ENCODE measurements at regions not wholly inside any gene's neighbourhood (a gene's known extent, or its start where the extent isn't known, plus 50 kb on each side); places are given as distances from the start of the nearest gene placed in this dataset.
"Not testable (repeated sequence)": the region's sequence is repeated elsewhere in the genome, so short reads cannot be mapped to it uniquely, and the experiment has no call there.

GRCh38 chr18:72995558-72995957 is 127.8 kb upstream of the NETO1 start:
- no peak overlapping the region for H3K4ac ChIP-seq (ENCODE audit: low read depth, low read length)
- no CpG with 5 or more reads among the region's 6 CpGs for WGBS (ENCODE audit: extremely low coverage, insufficient coverage, insufficient read length)
- H2BK120ac ChIP-seq (ENCODE audit: insufficient read depth, low read length, poor library complexity) = no peak overlapping the region
- H2AK5ac ChIP-seq (ENCODE audit: low read length) = no peak overlapping the region
- no peaks in the 10 kb centered on the region for H3K79me1 ChIP-seq (ENCODE audit: low read length)
- no peaks in the 10 kb centered on the region for H3K27me3 ChIP-seq (ENCODE audit: insufficient read depth, low read length)
- H2BK12ac ChIP-seq (ENCODE audit: low read length) = no peak overlapping the region
- no peak overlapping the region for H2BK5ac ChIP-seq (ENCODE audit: low read depth, low read length, poor library complexity)
- no peak overlapping the region for H3K9ac ChIP-seq (ENCODE audit: low read length)
- H3K14ac ChIP-seq (ENCODE audit: low read length) = no peak overlapping the region
- no peak overlapping the region for H4K91ac ChIP-seq (ENCODE audit: low read depth, low read length)
- H3K79me2 ChIP-seq (ENCODE audit: control insufficient read depth, insufficient read depth, low read length, poor library complexity) = no peaks in the 10 kb centered on the region
- H3K23ac ChIP-seq (ENCODE audit: low read length) = no peak overlapping the region
- no peak overlapping the region for H2AFZ ChIP-seq (ENCODE audit: insufficient read depth, low read length, poor library complexity)
- no peaks in the 10 kb centered on the region for H3K4me1 ChIP-seq (ENCODE audit: control insufficient read depth in 1 of 2, insufficient read depth in 2 of 2, low read length in 2 of 2)
- no peaks in the 10 kb centered on the region for H3K9me3 ChIP-seq (ENCODE audit: insufficient read depth, low read depth, low read length)
- H3K4me2 ChIP-seq (ENCODE audit: low read length) = no peak overlapping the region
- no peak for DNase-seq
- no peak overlapping the region for H3K18ac ChIP-seq (ENCODE audit: low read length)
- H3K4me3 ChIP-seq (ENCODE audit: low read depth, low read length) = no peak overlapping the region
- no peaks in the 10 kb centered on the region for H3K36me3 ChIP-seq (ENCODE audit: control insufficient read depth in 1 of 2, insufficient read depth in 2 of 2, low read length in 2 of 2)
- no peak overlapping the region for H4K8ac ChIP-seq (ENCODE audit: low read depth, low read length)
- no peak overlapping the region for H3K27ac ChIP-seq (ENCODE audit: low read depth, low read length)
- no peak overlapping the region for H4K12ac ChIP-seq (ENCODE audit: low read depth, low read length)

- WGBS (ENCODE audit: extremely low coverage, insufficient coverage, insufficient read length) = no CpG with 5 or more reads among the region's 3 CpGs
These were observed 125.5 kb upstream of the NETO1 start for GRCh38 chr18:72993250-72993649.

GRCh38 chr18:72991379-72991778 is 123.6 kb upstream of the NETO1 start:
- Histone ChIP-seq H2BK120ac (ENCODE audit: insufficient read depth, low read length, poor library complexity) (no peak overlapping the region), H3K36me3 (ENCODE audit: control insufficient read depth in 1 of 2, insufficient read depth in 2 of 2, low read length in 2 of 2) (no peaks in the 10 kb centered on the region), H3K9me3 (ENCODE audit: insufficient read depth, low read depth, low read length) (no peaks in the 10 kb centered on the region)

More at GRCh38 chr18:72993250-72993649, 125.5 kb upstream of the NETO1 start:
- Histone ChIP-seq H3K4me1 (ENCODE audit: control insufficient read depth in 1 of 2, insufficient read depth in 2 of 2, low read length in 2 of 2) (no peaks in the 10 kb centered on the region), H2BK5ac (ENCODE audit: low read depth, low read length, poor library complexity) (no peak overlapping the region), H3K27me3 (ENCODE audit: insufficient read depth, low read length) (no peaks in the 10 kb centered on the region), H3K36me3 (ENCODE audit: control insufficient read depth in 1 of 2, insufficient read depth in 2 of 2, low read length in 2 of 2) (no peaks in the 10 kb centered on the region), H2AK5ac (ENCODE audit: low read length) (no peak overlapping the region), H3K27ac (ENCODE audit: low read depth, low read length) (no peak overlapping the region), H2AFZ (ENCODE audit: insufficient read depth, low read length, poor library complexity) (no peak overlapping the region), H3K18ac (ENCODE audit: low read length) (no peak overlapping the region), H3K14ac (ENCODE audit: low read length) (no peak overlapping the region), H3K4me2 (ENCODE audit: low read length) (no peak overlapping the region), H2BK12ac (ENCODE audit: low read length) (no peak overlapping the region), H3K4me3 (ENCODE audit: low read depth, low read length) (no peak overlapping the region), H4K8ac (ENCODE audit: low read depth, low read length) (no peak overlapping the region), H3K79me1 (ENCODE audit: low read length) (no peaks in the 10 kb centered on the region), H3K79me2 (ENCODE audit: control insufficient read depth, insufficient read depth, low read length, poor library complexity) (no peaks in the 10 kb centered on the region), H3K9me3 (ENCODE audit: insufficient read depth, low read depth, low read length) (no peaks in the 10 kb centered on the region), H3K23ac (ENCODE audit: low read length) (no peak overlapping the region), H4K91ac (ENCODE audit: low read depth, low read length) (no peak overlapping the region), H3K4ac (ENCODE audit: low read depth, low read length) (no peak overlapping the region), H3K9ac (ENCODE audit: low read length) (no peak overlapping the region), H2BK120ac (ENCODE audit: insufficient read depth, low read length, poor library complexity) (no peak overlapping the region), H4K12ac (ENCODE audit: low read depth, low read length) (no peak overlapping the region)
- DNase-seq = no peak

GRCh38 chr18:72987570-72987969 is 119.8 kb upstream of the NETO1 start:
- H4K12ac ChIP-seq (ENCODE audit: low read depth, low read length); H2BK5ac ChIP-seq (ENCODE audit: low read depth, low read length, poor library complexity); DNase-seq; H3K9ac ChIP-seq (ENCODE audit: low read length); H3K27me3 ChIP-seq (ENCODE audit: insufficient read depth, low read length); H2BK120ac ChIP-seq (ENCODE audit: insufficient read depth, low read length, poor library complexity); H3K79me2 ChIP-seq (ENCODE audit: control insufficient read depth, insufficient read depth, low read length, poor library complexity); H4K91ac ChIP-seq (ENCODE audit: low read depth, low read length); H3K9me3 ChIP-seq (ENCODE audit: insufficient read depth, low read depth, low read length); H3K79me1 ChIP-seq (ENCODE audit: low read length); H3K4me2 ChIP-seq (ENCODE audit: low read length); H2AFZ ChIP-seq (ENCODE audit: insufficient read depth, low read length, poor library complexity); H3K4me3 ChIP-seq (ENCODE audit: low read depth, low read length); H4K8ac ChIP-seq (ENCODE audit: low read depth, low read length); H2BK12ac ChIP-seq (ENCODE audit: low read length); H3K23ac ChIP-seq (ENCODE audit: low read length); H3K4ac ChIP-seq (ENCODE audit: low read depth, low read length); H3K27ac ChIP-seq (ENCODE audit: low read depth, low read length); H2AK5ac ChIP-seq (ENCODE audit: low read length); H3K18ac ChIP-seq (ENCODE audit: low read length); H3K4me1 ChIP-seq (ENCODE audit: control insufficient read depth in 1 of 2, insufficient read depth in 2 of 2, low read length in 2 of 2); H3K14ac ChIP-seq (ENCODE audit: low read length); H3K36me3 ChIP-seq (ENCODE audit: control insufficient read depth in 1 of 2, insufficient read depth in 2 of 2, low read length in 2 of 2): not testable (repeated sequence)
- WGBS (ENCODE audit: extremely low coverage, insufficient coverage, insufficient read length) = no CpG with 5 or more reads among the region's 9 CpGs

More at GRCh38 chr18:72991379-72991778, 123.6 kb upstream of the NETO1 start:
- WGBS (ENCODE audit: extremely low coverage, insufficient coverage, insufficient read length) = no CpG with 5 or more reads among the region's 1 CpG
- H4K91ac ChIP-seq (ENCODE audit: low read depth, low read length) = no peak overlapping the region
- H3K27ac ChIP-seq (ENCODE audit: low read depth, low read length) = no peak overlapping the region
- no peak overlapping the region for H3K18ac ChIP-seq (ENCODE audit: low read length)
- H3K4ac ChIP-seq (ENCODE audit: low read depth, low read length) = no peak overlapping the region
- no peaks in the 10 kb centered on the region for H3K27me3 ChIP-seq (ENCODE audit: insufficient read depth, low read length)
- no peak overlapping the region for H3K4me3 ChIP-seq (ENCODE audit: low read depth, low read length)
- no peaks in the 10 kb centered on the region for H3K4me1 ChIP-seq (ENCODE audit: control insufficient read depth in 1 of 2, insufficient read depth in 2 of 2, low read length in 2 of 2)
- H3K23ac ChIP-seq (ENCODE audit: low read length) = no peak overlapping the region
- H4K8ac ChIP-seq (ENCODE audit: low read depth, low read length) = no peak overlapping the region
- no peak overlapping the region for H3K9ac ChIP-seq (ENCODE audit: low read length)
- H2AK5ac ChIP-seq (ENCODE audit: low read length) = no peak overlapping the region
- H2BK12ac ChIP-seq (ENCODE audit: low read length) = no peak overlapping the region
- H2BK5ac ChIP-seq (ENCODE audit: low read depth, low read length, poor library complexity) = no peak overlapping the region
- H3K79me2 ChIP-seq (ENCODE audit: control insufficient read depth, insufficient read depth, low read length, poor library complexity) = no peaks in the 10 kb centered on the region
- no peak overlapping the region for H2AFZ ChIP-seq (ENCODE audit: insufficient read depth, low read length, poor library complexity)
- no peak for DNase-seq
- H3K14ac ChIP-seq (ENCODE audit: low read length) = no peak overlapping the region
- H3K4me2 ChIP-seq (ENCODE audit: low read length) = no peak overlapping the region
- no peaks in the 10 kb centered on the region for H3K79me1 ChIP-seq (ENCODE audit: low read length)
- no peak overlapping the region for H4K12ac ChIP-seq (ENCODE audit: low read depth, low read length)

Measured in trophoblast cell (in vitro differentiated cells and primary cell).